ENCODE measurements at regions not wholly inside any gene's neighbourhood (a gene's known extent, or its start where the extent isn't known, plus 50 kb on each side); places are given as distances from the start of the nearest gene placed in this dataset.

DNA sequence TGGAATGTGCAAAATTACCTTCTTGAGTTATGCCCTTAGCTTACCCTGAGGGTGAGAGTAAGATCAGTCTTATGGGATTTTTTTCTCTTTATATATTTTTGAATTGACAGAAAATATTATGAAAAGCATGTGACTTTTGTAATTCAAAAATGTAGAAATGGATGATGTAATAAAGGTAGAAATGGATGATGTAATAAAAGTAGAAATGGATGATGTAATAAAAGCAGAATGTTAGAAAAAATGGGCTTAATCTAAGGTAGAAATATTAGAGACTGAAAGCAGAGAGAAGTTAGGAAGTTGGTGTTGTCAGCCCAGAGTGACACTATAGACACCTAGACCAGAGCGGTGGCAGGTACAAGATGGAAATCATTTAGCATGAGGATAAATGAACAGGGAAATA, 107.1 kb upstream of the THSD7B start:
- 100% methylated on average over 1 of the region's 1 CpG for WGBS (ENCODE audit: insufficient coverage)
- Histone ChIP-seq H3K27me3 (ENCODE audit: control insufficient read depth in 2 of 2, insufficient read depth in 2 of 2, low read length in 2 of 2) (no peaks in the 10 kb centered on the region), H3K4me2 (replicated peaks; ENCODE audit: extremely low read depth, low read length, poor library complexity, severe bottlenecking) (no peak overlapping the region), H3K79me2 (ENCODE audit: insufficient read depth, low read length) (no peaks in the 10 kb centered on the region), H3K4me3 (replicated peaks in 1 of 3; ENCODE audit: low read depth in 2 of 3, low read length in 3 of 3) (no peak overlapping the region), H3K36me3 (replicated peaks in 1 of 2; ENCODE audit: control insufficient read depth in 1 of 2, insufficient read depth in 2 of 2, low read length in 2 of 2) (no peaks in the 10 kb centered on the region), H3K4me1 (ENCODE audit: control insufficient read depth in 1 of 2, insufficient read depth in 2 of 2, low read length in 2 of 2) (no peaks in the 10 kb centered on the region), H4K20me1 (ENCODE audit: insufficient read depth, low read length) (no peaks in the 10 kb centered on the region), H3K27ac (ENCODE audit: low read depth in 1 of 2, low read length in 2 of 2) (no peak overlapping the region), H3K9me3 (replicated peaks in 1 of 2; ENCODE audit: control insufficient read depth in 1 of 2, insufficient read depth in 1 of 2, low read length in 2 of 2) (no peaks in the 10 kb centered on the region), H2AFZ (ENCODE audit: insufficient read depth, low read depth, low read length, poor library complexity, severe bottlenecking) (no peak overlapping the region), H3K9ac (ENCODE audit: insufficient read depth, low read length, poor library complexity, severe bottlenecking) (no peak overlapping the region)
- intact Hi-C loops (cut with micrococcal nuclease) = no loop called here
- Mint-ChIP-seq H3K27me3 (ENCODE audit: low read depth in 3 of 3) (no peaks in the 10 kb centered on the region), H3K27ac (no peak overlapping the region), H3K36me3 (no peaks in the 10 kb centered on the region), H3K9me3 (peaks cover 0 to 6% (median 0%) of the 10 kb centered on the region in 7 donors), H3K4me1 (no peaks in the 10 kb centered on the region), H3K4me3 (no peak overlapping the region)
- TF ChIP-seq, protein P1, sequence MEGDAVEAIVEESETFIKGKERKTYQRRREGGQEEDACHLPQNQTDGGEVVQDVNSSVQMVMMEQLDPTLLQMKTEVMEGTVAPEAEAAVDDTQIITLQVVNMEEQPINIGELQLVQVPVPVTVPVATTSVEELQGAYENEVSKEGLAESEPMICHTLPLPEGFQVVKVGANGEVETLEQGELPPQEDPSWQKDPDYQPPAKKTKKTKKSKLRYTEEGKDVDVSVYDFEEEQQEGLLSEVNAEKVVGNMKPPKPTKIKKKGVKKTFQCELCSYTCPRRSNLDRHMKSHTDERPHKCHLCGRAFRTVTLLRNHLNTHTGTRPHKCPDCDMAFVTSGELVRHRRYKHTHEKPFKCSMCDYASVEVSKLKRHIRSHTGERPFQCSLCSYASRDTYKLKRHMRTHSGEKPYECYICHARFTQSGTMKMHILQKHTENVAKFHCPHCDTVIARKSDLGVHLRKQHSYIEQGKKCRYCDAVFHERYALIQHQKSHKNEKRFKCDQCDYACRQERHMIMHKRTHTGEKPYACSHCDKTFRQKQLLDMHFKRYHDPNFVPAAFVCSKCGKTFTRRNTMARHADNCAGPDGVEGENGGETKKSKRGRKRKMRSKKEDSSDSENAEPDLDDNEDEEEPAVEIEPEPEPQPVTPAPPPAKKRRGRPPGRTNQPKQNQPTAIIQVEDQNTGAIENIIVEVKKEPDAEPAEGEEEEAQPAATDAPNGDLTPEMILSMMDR (IDR thresholded peaks at IDR 0.05) = no peak
- DNase-seq = no peak

DNA sequence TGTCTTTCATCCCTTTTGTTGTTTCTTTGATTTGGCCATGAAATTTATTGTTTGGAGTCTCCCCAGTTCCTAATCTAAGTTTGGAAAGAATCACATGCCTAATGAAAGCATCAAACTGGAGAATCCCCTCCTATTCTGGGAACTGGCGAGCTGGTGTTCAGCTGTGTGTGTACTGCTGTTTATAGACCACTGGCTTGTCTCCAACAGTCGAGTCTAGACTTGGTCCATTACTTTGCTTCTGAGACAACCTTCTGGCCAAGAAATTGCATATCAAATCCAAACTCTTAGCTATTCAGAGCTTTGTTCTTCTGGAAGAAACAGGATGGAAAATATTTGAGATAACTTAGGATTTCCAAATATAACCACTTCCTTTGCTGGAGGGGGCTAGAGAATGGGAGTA, 111.5 kb upstream of the THSD7B start:
- peaks cover 0 to 6% (median 0%) of the 10 kb centered on the region in 7 donors for H3K9me3 Mint-ChIP-seq
- H2AFZ ChIP-seq (ENCODE audit: insufficient read depth, low read depth, low read length, poor library complexity, severe bottlenecking) = no peak overlapping the region
- TF ChIP-seq, protein P1 (IDR thresholded peaks at IDR 0.05) = no peak
- no peaks in the 10 kb centered on the region for H3K4me1 ChIP-seq (ENCODE audit: control insufficient read depth in 1 of 2, insufficient read depth in 2 of 2, low read length in 2 of 2)
- H3K27me3 ChIP-seq (ENCODE audit: control insufficient read depth in 2 of 2, insufficient read depth in 2 of 2, low read length in 2 of 2) = no peaks in the 10 kb centered on the region
- H3K4me1 Mint-ChIP-seq = no peaks in the 10 kb centered on the region
- H3K36me3 ChIP-seq (replicated peaks in 1 of 2; ENCODE audit: control insufficient read depth in 1 of 2, insufficient read depth in 2 of 2, low read length in 2 of 2) = no peaks in the 10 kb centered on the region
- no peak overlapping the region for H3K27ac Mint-ChIP-seq
- no peak overlapping the region for H3K4me3 Mint-ChIP-seq
- no peak overlapping the region for H3K9ac ChIP-seq (ENCODE audit: insufficient read depth, low read length, poor library complexity, severe bottlenecking)
- H3K36me3 Mint-ChIP-seq = no peaks in the 10 kb centered on the region
- H3K79me2 ChIP-seq (ENCODE audit: insufficient read depth, low read length) = no peaks in the 10 kb centered on the region
- H3K9me3 ChIP-seq (replicated peaks in 1 of 2; ENCODE audit: control insufficient read depth in 1 of 2, insufficient read depth in 1 of 2, low read length in 2 of 2) = no peaks in the 10 kb centered on the region
- H3K4me2 ChIP-seq (replicated peaks; ENCODE audit: extremely low read depth, low read length, poor library complexity, severe bottlenecking) = no peak overlapping the region
- no peak overlapping the region for H3K27ac ChIP-seq (ENCODE audit: low read depth in 1 of 2, low read length in 2 of 2)
- WGBS (ENCODE audit: insufficient coverage) = no CpG with 5 or more reads among the region's 2 CpGs
- H3K4me3 ChIP-seq (replicated peaks in 1 of 3; ENCODE audit: low read depth in 2 of 3, low read length in 3 of 3) = no peak overlapping the region
- H4K20me1 ChIP-seq (ENCODE audit: insufficient read depth, low read length) = no peaks in the 10 kb centered on the region
- H3K27me3 Mint-ChIP-seq (ENCODE audit: low read depth in 3 of 3) = no peaks in the 10 kb centered on the region
- no peak for DNase-seq
- intact Hi-C loops (cut with micrococcal nuclease) = no loop called here
